GM19023 (cell line): ENCODE measurements at regions not wholly inside any gene's neighbourhood (a gene's known extent, or its start where the extent isn't known, plus 50 kb on each side); places are given as distances from the start of the nearest gene placed in this dataset.

ENCODE experiments used
- ATAC-seq: cut with Tn5 transposase; IDR thresholded peaks from one replicate; pipeline ENCODE4 v1.9.1; 2021; ENCODE audit warnings: mild to moderate bottlenecking, moderate library complexity; ENCODE audit not compliant: unreplicated experiment

DNA sequence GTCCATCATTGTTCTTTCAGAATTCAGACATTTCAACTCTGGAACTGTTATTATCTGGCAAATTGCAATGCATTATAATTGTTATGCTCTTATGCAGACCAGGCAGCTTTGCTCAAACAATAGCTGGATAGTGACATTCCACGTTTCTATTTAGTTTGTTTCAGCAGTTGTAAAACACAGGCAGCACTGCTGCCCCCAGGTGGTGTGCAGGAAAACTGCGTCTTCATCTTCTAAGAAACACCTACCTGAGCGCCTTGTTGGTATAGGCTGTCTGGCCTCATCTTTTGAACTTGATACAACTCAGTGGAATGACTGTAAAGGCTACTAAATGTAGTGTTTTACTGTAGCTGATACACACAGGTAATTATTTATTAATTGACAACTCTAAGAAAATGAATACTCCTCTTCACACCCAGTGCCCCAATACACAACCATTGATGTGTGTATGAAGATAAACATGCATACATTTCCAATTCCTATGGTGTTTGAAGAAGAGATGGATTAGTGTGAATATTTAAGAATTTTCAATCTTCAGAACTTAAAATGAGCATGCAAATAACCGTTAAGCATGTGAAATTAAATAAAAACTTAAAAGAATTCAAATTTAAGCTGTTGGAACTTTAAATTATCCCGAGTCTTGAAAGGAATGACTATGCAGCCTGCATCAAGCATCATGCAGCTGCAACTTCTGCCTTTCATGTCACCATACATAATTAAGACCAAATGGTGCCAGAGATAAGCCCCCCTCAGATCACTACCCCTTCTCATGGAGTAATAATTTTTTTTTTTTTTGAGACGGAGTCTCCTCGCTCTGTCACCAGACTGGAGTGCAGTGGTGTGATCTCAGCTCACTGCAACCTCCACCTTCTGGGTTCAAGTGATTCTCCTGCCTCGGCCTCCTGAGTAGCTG lies 85.6 kb downstream of the CD8B2 start:
- no peak for ATAC-seq

DNA sequence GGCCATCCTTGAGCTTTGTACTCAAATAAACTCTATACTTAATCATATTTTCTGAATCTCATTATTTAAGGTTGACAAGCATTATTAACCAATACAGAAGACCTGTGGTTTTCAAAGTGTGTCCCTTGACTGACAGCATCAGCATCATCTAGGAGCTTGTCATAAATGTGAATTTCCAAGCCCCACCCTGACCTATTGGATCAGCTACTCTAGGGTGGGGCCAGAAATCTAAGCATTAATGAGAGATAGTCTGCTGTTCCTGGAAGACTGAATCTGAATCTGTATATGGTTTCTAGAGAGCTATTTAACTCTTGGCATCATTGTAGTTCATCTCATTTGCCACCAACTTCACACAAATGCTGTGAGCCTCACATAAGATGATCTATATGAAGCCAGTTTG lies 86.6 kb downstream of the CD8B2 start:
- ATAC-seq, result no peak

DNA sequence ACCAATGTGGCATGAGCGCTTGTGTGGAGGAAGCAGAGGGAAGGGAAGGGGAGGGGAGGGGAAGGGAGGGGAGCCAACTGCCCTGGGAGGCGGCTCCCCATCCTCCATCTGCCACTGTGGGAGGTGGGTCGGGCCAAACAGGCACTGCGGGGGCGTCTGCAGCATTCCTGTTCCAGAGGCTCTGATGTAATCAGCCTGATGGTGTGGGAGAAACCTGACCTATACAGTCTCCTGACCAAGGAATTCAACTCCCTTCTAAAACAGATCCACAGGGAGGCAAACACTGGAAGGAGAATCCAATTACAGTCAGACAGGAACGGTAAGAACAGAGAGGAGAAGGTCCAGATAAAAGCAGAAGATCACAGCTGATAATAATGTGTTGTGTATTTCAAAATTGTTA lies 88.8 kb downstream of the CD8B2 start:
- ATAC-seq, result no peak

DNA sequence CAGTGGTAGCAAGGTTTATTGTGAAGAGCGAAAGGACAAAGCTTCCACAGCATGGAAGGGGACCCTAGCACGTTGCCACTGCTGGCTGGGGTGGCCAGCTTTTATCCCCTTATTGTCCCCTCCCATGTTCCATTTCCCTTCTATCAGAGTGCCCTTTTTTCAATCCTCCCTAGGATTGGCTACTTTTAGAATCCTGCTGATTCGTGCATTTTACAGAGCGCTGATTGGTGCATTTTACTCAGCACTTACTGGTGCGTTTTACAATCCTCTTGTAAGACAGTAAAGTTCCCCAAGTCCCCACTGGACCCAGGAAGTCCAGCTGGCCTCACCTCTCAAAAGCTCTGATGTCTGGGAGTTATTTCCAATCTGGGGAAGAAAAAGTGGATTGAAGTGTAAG lies 90.1 kb downstream of the CD8B2 start:
- no peak for ATAC-seq

DNA sequence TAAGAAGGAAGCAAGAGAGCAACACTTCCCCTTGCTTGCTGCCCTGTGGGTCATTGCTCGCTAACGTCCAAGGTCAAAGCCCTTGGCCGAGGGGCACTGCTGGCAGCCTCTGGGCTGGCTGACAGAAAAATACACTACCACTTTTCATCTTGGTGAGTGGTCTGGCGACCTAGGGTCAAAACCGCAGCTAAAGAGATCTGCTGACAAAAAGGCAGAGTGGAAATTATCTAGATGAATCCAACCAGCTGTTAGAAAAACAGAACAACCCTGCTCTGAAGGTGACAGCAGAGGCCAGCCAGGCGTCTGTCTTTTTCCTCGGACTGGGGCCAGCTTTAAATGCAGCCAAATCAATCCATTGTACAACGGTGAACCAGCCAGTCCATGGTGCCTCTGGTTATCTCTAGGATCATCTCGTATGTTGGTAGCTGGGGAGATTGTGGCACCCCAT lies 92.6 kb downstream of the CD8B2 start:
- ATAC-seq, result no peak

DNA sequence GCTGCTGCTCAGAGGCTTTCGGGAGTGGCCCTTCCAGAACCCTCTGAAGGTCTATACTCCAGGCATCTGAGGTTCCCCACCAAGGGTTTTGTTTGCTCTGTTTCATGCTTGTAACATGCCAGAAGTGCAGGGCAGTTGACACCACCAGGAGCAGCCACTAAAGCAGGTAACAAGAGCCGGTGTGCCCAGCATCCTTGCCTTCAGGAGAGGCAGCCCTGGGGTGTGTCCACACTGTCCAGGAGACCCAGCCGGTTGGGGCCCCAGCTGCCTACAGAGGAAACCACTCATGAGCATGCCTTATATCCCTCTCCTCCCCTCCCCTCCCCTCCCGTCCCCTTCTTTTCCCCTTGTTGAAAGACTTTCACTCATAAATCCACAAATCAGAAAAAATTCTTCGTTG lies 93.1 kb downstream of the CD8B2 start:
- no peak for ATAC-seq

DNA sequence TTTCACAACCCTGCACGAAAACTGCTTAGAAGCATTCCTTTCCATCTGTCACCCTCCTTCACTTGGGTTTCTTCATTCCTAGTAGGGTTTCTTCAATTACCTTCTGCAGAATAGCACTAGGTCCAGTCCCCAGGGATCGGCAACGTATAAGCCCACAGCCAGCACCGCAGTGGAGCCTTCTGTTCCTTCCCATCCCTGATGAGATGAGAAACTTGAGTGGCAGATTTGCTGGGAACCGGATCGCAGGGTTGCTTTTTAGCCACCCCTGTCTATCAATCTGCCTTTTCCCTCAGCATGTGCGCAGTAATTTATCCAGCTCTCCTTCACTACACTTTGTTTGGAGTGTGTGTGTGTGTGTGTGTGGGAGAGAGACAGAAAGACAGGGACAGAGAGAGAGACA lies 94.2 kb downstream of the CD8B2 start:
- ATAC-seq, result no peak

DNA sequence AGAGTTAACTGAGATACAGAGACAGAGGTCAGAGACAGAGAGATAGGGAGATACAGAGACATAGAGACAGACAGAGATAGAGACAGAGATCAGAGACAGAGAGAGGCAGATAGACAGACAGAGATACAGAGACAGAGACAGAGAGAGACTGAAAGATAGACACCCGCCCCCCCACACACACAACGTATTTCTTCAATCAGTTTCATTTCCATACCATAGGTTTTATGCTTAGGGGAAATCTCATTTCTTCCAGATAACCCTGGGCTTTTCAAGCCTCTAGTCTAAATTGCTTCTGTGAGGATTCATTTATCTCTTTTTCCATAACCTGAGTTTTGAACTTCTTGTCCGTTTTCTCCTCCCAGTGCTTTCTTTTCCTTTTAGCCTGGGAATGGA lies 94.6 kb downstream of the CD8B2 start:
- ATAC-seq, result no peak

DNA sequence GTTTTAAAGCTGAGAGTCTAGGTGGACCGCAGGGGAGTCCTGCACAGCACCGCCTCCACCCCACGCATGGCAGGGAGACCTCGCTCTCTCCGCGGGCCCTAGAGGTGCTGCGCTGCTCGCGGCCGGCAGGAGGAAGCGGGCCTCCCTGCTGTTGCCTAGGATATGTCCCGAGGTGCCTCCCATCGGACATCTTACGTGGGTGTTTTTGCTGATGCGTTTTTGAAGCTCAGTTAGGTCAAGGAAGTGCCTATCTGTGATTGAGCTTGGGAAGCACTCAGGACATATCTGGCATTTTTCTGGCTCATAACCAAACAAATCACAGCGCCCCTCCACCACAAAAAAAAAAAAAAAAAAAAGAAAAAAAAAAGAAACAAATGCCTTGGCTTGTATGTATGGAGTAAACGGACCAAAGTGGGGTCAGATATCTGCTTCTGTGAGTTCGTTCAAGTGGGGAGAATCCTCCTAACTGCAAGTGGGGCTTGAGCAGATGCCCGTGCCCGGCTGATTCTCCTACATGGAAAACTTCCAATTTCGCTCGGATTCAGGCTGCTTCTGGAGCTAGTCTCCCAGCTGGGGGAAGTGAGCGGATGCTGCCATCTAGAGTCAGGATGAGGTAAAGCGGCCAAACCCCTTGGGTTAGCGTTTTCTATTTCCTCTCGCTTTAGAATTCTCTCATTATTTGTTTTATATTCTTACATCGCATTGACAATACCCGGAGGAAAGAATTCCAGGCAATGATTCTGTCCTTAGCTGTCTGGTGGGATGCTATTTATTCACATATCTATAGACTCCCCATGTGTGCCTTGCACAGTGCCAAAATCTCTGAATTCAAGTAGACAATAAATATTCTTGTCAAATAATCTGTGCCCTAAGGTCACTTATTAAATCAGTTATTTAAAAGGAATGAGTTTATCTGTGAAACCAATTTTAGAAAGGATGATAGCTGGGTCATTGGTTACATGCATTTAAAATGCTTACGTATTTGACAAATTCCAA lies 95.3 kb downstream of the CD8B2 start:
- peak; percentile 85 for ATAC-seq

DNA sequence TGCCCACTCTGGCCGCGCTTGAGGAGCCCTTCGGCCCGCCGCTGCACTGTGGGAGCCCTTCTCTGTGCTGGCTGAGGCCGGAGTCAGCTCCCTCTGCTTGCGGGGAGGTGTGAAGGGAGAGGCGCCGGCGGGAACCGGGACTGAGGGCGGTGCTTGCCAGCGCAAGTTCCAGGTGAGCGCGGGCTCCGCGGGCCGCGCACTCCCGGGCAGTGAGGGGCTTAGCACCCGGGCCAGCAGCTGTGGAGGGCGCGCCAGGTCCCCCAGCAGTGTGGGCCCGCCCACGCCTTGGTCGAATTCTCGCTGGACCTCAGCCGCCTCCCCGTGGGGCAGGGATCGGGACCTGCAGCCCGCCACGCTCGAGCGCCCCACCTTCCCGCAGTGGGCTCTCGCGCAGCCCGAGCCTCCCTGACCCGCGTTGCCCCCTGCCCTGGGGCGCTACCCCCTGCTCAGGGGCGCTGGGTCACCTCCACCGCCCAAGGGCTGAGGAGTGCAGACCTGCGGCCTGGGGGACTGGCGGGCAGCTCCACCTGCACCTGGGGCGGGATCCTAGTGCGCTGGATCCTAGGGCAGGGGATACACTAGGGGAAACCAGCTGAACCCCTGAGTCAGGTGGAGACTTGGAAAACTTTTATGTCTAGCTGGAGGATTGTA lies 97.3 kb downstream of the CD8B2 start:
- no peak for ATAC-seq

DNA sequence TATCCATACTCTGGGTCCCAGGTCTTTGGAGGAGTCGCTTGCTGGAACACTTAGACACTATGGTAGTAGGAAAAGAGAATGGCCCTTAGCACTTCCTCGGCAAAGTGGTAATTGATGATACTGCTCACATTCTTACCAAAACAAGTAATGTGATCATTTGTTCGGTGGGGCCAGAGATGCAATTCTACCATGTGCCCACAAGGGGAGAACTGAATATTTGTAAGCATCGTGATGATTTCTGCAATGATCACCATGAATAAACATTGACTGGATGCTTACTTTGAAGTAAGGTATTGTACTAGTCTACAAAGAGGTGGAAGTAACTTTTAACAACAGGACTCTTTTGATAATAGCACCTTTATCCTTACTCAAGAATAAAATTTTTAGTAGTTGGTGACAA lies 109.7 kb downstream of the CD8B2 start:
- ATAC-seq, result no peak

DNA sequence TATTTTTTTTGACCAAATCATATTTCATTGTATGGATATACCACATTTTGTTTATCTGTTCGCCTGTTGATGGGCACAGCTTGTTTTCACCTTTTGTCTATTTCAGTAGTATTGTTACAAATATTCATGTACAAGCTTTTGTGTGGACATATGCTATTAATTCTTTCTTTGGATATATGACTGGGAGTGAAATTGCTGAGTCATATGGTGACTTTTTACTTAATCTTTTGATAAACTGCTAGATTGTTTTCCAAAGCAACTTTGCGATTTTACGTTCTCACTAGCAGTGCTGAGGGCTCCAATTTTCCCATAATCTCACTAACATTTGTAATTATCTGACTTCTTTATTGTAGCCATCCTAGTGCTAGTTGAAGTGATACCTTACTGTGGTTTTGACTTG lies 112.4 kb downstream of the CD8B2 start:
- no peak for ATAC-seq

DNA sequence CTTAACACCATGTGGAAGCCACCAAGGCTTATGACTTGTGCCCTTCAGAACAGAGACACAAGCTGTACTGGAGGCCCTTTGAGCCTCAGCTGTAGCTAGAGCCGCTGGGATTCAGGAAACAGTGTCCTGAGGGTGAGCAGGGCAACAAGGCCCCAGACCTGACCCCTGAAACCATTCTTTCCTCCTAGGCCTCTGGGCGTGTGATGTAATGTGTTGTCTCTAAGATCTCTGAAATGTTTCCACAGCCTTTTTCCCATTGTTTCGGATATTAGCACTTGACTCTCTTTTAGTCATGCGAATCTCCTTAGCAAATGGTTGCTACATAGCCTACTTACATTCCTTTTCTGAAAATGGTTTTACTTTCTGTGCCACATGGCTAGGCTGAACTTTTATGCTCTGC lies 114.9 kb downstream of the CD8B2 start:
- no peak for ATAC-seq

DNA sequence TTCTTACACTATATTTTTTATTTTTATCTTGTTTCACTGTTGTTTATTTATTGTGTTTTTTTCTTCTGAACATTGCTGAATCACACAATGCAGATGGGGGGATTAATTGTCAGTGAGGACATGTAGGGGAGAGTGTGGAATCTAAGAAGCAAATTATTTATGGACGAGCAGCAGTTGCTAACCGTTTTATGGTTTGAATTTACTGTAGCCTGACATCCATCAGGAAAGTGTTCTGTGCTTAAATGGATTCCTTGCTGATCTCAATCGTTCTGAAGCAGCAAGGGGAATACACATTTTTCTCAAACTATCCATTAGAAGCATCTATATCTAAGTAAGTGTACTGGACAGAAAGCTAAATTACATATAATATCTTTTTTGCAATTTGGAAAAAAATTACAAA lies 119.5 kb downstream of the CD8B2 start:
- ATAC-seq, result no peak

DNA sequence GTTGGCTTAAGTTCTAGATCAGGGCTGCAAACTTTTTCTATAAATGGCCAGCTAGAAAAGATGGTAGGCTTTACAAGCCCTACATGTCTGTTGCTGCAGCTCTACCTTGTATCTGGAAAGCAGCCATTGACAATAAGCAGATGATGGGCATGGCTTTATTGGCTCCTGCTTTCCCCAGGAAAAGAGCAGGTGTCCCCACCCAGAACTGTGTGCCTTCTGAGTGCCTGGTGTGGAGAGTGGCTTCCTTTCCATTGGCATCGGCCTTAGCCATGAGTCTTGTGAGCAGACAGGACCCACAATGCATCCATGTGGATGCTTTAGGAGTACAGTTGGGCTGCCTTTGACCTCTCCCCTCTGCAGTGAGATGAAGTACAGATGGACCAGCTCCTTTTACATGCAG lies 120.2 kb downstream of the CD8B2 start:
- ATAC-seq, result no peak

DNA sequence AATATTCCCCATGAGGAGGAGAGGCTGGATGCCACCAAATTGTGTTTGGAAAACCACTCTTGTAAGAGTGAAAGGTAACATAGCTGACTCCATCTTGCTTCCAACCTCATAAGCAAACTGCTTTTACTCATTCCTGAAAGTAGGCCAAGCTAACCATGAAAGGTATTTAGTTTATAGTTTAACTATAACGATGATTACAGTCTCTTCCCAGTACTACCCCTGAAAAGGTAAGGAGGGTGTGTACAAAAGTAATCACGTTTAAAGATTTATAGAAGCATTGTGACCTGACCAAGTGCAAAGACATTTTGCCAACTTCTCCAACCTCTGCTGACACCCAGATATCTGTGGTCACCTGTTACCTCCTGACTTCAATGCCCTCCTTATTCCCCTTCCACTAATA lies 122.6 kb downstream of the CD8B2 start:
- ATAC-seq, result no peak

DNA sequence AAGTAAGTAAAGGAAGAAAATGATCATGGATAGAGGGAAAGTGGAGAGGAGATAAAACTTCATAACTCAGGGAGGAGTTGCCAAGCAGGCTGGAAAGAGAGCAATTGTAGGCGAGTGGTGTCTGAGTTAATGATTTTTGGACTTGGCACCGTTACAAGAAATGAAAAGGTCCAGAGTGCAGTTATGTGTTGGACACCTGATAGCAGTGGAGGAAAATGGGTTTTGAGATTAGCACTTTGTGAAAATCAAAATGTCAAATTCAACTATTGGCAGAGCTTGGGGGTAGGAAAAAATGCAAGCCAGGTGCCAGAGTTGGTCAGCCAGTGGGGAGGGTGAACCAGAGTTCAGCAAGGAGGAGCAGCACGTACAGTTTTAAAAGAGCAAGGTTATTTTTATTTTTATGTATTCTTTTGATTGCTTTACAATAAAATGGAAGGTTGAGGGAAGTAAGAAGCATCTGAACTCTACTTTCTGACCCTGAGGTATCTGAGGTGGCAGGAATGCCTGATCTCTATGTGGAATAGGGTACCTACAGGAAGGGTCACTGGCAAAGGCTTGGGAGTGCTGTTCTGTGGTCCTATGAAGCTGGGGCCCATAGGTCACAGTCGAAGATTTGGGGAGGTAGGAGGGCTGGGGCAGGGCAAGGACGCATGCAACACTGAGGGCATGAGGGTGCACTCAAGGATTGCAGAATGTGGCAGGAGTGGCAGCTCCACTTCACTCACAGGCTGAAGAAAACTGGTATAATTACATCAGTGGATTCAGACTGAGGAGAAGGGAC lies 127.5 kb downstream of the CD8B2 start:
- ATAC-seq, result no peak

DNA sequence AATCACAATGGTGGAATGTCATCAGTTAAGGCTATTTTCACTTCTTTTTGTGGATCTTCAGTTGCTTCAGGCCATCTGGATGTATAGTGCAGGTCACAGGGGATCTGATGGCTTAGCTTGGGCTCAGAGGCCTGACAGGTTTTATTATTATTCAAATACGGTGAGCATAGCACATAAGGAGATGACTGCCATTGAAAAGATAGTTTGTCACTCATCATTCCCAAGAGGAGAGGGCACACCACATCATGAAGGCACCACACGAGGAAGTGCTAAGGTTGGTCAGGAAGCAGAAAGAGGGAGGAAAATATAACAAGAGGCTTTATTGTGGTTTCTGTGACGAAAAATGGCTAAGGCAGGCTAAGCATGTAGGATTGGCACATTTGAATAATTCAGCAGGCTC lies 131.4 kb downstream of the CD8B2 start:
- ATAC-seq, result no peak

DNA sequence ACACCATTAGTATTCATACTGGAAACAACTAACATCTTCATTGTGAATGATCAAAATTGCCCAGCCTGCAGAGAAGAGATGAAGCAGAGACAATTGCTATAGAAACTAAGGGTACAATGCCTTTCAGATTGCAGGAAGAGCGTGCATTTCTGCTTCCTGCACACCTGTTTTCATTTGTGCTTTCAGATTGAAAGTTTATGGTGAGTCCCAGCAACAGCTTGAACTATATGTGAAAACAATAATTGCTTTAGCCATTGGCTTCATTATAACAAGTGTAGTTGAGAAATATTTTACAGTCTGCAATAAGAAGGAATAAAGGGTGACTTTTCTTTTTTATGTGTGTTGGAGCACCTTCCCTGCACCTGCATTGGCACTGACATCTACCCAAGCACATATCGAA lies 136.3 kb downstream of the CD8B2 start:
- ATAC-seq, result no peak

DNA sequence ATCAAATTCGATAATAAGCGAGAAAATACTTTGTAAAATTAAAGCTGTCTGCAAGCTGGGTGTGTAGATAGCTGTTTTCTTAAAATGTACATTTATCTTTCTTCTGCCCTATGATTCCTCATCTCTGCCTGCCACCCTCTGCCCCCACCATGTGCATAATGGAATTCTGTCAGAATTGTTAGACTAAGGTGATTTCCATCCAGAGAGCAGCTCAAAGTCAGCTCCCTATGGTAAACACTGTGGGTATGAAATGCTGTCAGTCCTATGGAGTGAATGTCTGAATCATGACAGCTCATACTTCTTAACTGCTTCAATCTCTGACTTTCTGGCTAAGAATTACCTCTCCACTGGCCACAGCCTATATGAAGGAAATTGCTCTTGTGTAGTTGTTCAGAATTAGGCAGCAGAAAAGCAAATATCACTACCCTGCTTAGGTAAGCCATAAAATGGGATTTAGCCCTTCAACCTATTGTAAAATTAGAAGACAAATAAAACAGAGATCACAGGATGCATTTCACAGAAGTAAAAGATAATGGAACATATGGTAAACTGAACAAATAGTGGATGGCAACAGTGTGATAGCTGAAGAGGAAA lies 137.7 kb downstream of the CD8B2 start:
- ATAC-seq, result no peak
